HK-2 (cell line): ENCODE measurements at regions not wholly inside any gene's neighbourhood (a gene's known extent, or its start where the extent isn't known, plus 50 kb on each side); places are given as distances from the start of the nearest gene placed in this dataset.
"Not testable (repeated sequence)": the region's sequence is repeated elsewhere in the genome, so short reads cannot be mapped to it uniquely, and the experiment has no call there.

Experiments
- DNase-seq: peaks from one replicate; pipeline ENCODE4 v3.0.0-alpha.2; 2018; ENCODE audit not compliant: unreplicated experiment

DNA sequence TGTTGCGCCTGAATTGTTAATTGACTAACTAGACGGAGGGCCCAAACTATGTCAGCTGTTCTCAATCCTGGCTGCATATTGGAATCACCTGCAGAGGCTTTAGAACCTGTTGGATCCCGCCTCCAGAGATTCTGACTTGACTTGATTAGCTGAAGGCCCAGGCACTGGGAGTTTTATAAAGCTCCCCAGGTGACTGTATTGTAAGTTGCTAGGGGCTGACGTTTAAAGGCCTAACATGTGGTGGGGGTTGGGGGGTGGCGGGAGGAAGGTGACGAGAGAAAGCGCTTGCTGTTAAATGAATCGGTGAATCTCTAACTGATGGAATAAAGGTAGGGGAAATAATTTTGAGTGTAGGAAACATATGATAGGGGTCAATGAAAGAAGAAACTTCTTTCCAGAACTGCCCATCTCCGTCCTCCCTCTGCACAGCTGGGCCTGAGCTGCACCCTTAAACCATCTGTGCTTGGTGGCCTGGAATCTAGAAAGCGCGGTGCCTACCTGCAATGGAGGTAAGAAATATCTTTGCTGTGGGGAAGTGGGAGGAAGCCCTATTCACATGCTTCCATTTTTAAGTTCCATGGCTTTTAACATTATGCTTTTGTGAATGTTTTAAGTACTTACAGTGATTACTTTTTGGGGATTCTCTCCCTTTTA is 225.0 kb upstream of the FAM3C start:
- no peak for DNase-seq

DNA sequence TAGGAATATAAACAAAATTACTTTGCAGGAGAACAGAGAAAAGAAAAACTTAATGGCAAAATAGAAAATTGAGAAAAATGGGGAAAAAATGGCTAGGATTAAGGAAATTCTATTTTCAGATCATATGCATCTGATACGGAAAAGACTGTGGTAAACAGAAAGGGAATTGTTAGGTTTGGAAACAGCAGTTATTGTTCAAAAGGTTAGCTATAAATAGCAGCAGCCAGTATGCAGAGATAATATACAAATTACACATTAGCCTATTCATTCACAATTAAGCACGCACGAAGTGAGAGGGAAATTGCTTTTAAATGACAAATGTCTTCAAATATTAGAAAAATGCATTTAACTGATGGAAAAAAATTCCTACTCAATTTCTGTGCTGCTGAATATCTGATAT is 224.1 kb upstream of the FAM3C start:
- DNase-seq, result no peak

DNA sequence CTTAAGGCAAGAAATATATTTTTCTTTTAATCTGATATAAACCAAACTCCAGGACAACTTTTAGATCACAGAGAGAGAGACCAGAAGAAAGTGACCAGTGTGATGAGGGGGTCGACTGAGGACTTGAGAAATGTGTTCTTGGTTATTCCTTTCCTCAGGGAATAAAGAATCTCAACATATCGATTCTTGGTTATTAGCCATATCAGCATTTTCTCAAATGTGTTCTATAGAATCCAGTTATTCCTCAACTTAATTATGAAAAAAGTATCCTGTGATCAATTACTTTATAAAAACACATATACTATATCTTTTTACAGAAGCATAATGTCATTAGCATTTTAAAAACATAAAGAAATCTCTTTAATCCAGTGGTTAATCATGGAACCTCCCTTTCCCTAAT is 222.1 kb upstream of the FAM3C start:
- no peak for DNase-seq

DNA sequence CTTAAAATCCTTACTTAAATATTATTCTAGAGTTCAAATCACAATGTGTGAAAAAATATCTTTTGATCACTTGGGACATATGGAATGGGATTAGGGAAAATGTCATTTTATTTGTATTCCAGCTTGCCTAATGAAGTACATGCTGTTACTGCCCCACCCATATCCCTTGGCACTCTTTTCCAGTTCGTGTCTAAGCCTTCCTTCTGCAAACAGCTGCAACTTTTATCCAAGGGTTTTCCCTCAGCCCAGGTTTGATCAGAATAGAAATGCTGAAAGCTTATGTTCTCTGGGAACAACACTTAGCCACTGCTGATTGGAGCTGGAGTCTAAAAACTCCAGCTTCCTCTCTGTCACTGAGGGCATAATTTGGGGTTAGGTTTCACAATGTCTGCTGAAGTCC is 214.1 kb upstream of the FAM3C start:
- DNase-seq, result no peak

DNA sequence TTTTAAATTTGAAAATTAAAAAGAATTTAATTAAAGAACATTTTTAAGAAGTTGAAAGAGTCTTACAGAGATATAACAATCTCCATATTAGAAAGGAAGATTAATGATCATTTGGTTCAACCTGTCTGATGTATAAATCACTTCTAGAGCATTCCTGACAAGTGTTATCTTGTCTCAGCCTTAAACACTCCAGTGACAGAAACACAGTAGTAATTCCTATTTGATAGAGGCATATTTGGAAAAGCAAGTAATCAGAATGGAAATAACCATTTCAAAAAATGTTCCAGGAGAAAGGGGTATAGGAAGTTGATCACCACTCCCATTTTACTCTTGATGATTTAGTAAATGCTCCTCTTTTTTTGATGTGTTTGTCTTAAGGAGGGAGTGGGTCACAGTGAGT is 213.1 kb upstream of the FAM3C start:
- no peak for DNase-seq

DNA sequence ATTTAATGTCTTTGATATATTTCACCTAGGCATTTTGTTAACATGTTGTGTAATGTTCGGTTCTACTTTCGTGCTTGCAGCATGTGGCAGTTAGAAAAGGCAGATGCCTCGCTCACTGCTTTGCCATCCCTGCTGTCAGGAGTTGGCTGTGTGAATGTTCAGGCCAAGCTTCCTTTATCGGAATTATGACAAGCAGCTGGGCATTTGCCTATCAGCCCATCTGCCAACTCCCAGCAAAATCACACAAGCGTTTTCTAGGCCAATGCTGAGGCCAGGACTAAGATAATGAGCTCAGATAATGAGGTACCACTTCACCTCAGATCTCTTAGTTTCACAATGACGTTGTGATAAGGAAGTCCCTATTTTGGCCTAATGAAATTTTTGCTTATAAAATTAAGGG is 212.7 kb upstream of the FAM3C start:
- DNase-seq, result no peak

DNA sequence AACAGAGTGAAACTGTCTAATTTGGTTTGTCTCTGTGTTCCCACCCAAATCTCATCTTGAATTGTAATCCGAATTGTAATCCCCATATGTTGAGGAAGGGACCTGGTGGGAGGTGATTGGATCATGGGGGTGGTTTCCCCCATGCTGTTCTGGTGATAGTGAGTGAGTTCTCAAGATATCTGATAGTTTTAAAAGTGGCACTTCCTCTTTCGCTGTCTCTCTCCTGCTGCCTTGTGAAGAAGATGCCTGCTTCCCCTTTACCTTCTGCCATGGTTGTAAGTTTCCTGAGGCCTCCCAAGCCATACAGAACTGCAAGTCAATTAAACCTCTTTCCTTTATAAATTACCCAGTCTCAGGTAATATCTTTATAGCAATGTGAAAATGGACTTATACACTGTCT is 212.1 kb upstream of the FAM3C start:
- DNase-seq, result not testable (repeated sequence)

DNA sequence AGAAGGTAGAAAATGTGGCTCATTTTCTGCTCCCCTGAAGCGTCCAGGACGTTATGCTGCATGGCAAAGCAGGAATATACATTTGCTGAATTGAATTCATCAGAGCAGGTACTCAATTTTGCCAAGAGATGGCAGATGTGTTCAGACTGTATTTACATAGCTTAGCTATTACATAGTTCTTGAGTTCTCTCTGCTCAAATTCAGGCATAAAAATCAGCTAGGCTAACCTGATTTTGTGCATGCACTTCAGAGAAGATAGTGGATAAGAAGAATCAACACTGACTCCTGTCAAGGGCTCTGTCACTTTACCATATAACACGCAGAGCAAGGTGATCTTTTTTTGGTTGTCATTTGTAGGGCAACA is 209.2 kb upstream of the FAM3C start:
- DNase-seq, result no peak

DNA sequence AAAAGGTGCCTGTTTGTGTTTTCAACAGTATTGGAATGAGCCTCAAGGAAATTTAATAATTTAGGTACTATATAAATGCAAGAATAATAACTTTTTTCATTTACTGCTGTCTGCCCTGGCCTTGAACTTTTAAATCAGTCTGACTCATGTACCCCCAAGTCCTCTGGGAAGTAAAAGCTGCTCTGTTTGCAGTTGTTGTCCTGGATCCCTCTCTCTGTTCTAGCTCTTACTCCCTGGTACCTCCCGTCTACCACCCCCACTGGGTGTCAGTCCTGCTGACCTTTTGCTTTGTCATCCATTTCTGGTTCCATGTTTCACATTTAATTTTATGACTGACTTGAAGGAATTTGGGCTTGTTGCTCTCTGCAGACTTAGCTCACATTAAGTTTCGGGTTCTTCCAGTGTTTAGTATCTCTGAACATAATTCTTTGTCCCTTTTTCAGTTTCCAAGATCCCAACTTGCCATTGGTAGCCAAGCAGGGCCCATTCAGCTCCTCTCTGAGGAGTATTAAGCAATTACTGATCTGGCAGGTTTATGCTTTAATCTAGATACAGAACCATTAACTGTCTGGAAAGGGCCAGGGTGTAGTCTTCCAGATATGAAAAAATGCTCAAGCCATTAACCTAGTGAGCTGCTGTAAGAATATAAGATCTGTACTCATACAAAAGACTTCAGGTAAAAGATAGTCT is 208.7 kb upstream of the FAM3C start:
- DNase-seq, result no peak

DNA sequence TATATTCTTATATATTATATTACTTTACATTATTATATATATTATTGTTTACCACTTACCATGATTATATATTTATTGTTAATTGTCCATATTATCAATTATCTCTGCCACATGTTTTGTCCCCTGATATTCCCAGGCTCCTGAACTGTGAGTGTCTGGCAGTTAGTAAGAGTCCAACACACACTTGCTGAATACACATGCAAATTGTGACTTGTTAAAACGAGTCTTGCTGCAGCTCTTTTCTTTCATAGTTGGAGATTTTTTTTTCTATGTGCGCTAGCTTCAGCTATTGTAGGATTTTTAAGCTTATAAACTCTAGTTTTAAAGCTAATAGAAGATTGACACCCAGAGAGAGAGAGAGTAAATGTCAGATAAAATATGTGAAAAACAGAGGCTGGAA is 207.8 kb upstream of the FAM3C start:
- DNase-seq, result no peak

DNA sequence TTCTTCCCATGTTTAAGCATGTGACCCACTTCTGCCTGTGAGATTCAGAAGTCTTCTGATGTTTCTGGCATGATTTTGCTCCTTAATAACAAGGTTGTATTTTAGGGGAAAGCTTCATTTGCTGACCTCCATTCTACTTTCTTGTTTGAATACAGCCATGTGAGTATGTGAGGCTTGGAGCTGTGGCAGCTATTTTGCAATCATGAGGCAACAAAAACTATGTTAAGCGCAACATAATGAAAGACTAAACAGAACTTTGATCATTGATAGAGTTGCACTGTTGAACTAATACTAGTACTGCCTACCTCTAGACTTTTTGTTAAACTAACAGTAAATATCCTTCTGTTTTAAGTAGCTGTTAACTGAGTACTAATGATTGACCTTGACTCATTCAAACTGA is 203.8 kb upstream of the FAM3C start:
- DNase-seq, result no peak

DNA sequence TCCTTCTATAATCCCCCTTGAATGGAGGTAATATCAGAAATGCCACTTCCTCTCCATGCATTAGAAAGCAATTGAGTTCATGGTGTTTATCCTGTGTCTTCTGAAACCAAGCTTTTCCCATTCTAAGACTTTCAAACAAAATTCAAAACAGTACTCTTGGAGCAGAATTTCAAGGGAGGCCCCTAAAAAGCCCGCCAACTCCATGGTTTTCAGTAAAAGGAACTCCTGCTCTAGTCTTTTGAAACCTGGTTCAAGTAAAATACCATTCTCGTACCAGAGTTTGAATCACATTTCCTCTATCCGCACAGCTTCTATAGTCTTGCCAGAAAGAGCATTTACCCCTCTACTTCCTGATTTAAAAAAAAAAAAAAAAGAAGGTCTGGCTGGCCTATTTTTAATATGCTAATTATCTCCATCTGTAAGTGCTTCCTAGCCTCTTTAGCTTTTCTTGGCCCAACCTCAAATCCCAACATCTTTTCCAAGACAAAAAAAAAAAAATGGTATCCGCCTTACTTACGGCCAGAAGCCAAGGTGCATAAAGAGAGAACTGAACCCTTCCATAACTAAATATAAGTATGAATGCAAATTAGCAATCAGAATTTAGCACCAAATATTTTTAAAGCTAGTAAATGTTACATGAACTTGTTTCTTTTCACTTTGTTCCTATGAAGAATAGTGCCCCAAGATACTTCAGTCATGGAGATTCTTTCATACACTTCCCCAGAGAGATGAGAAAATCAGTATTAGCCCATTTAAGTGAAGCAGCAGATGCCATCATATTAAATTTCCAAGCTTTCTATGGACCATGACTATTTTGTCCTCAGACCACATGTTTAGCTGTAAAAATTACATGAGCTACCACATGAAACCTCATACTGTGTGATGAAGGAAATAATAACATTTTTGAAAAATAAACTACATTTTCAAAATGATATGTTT is 199.9 kb upstream of the FAM3C start:
- DNase-seq, result no peak

DNA sequence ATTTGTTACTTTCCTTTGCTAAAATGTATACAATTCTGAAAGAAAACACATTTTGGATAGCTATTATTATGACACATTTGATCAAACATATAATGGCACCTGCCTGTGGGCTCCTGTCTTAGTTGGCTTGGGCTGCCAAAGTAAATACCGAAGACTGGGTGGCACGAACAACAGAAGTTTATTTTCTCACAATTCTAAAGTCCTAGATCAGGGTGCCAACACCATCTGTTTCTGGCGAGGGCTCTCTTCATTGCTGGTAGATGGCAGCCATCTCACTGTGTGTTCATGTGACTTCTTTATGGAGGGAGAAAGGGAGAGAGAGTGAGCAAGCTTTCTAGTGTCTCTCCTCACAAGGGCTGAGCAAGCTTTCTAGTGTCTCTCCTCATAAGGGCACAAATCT is 195.8 kb upstream of the FAM3C start:
- DNase-seq, result no peak

DNA sequence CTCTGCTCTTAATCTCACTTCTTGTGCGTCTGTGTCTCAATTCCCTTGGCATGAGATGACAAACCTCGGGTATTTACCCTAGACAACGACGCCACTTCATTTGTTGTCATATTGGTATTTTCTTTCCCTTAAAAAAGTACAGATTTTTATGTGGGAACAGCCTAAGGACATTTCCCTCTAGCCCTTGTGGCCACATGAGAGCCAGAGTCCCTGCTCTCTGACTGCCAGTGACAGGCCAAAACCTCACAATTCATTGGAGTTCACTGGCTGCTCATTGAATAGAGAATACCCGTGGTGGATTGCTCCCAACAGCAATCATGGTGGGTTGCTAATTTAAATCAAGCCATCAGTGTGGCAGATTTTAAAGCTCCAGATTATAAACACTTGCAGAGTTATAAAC is 191.3 kb upstream of the FAM3C start:
- DNase-seq, result no peak

DNA sequence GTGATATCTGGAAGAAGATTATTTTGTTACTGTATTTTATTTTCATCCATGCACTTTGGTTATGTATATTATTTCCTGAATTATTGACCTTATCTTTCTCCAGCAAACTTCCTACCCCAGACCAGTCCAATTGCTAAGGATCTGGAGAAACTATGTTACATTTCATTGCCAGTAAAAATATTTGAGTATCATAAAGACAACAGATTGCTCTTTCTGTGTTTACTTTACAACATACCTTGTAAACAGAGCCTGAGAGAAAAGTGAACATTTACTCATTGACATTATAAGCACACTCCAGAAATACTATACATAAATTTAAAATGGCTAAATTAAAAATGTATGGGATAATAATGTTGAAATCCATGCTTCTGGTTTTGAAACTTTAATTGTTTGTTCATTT is 186.2 kb upstream of the FAM3C start:
- no peak for DNase-seq

DNA sequence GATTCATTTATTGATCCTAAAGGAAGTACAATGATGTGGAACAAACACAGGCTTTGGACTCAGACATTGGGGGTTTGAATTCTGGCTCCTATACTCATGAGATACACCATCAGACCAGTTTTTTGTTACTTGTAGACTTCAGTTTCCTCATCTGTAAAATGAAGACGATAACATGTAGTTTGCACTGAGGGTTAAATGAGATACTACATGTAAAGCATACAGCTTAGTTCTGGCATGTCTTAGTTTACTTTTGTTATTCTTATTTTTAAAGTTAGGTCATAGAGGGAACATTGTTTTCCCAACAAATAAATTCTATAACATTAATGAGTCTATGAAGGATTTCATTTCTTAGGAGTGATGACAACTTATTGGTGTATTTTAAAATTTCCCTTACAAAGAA is 183.5 kb upstream of the FAM3C start:
- no peak for DNase-seq

DNA sequence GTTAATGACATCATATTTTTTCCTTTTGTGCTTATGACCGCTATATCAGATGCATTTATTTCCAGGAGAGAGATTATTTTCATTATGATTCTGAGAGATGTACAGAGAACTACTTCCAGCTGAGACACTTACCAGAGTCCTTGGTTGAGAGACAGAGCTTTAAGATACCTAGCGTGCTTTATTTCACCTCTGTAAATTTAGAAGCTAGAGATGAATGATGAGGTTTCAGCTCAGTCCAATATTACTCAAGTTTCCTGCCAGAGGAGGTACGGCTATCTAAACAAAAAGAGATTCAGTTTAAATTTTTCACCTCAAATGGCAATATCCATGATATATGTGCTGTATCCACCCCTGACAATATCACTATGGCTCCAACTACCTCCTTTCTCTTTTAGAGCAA is 182.6 kb upstream of the FAM3C start:
- DNase-seq, result no peak

DNA sequence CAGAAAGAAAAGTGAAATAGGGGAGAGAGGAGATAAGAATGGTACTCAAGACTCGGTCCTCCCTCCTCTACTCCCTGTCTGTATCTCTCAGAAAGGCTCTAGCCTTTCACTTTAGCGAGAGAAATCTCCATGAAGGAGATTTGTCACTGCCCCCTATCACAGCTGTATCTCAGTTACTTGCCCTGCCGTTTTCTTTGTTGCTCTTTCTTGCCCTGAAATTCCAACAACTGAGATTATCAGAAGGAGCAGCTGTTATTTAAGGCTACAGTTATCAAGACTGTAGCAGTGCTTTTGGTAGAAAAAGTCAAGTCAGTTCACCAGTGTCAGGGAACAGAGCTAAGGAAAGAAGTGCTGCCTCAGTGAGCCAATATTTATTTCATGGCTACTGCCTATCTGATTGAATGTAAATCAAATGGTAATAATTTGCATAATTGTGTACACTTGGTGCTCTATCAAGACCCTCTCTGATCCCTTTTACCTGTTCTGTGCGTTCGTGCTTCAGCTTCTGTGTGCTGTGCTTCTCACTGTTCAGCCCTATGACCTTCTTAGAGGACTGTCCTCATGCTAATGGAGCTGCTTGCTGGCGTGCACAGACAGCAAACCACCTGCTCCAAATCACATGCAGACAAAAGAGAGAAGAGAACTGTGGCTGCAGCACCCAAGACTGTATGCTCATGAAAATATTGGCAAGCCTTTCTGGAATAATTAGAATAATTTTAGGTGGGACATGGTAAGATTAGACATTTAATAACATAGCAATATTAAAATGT is 180.2 kb upstream of the FAM3C start:
- no peak for DNase-seq

DNA sequence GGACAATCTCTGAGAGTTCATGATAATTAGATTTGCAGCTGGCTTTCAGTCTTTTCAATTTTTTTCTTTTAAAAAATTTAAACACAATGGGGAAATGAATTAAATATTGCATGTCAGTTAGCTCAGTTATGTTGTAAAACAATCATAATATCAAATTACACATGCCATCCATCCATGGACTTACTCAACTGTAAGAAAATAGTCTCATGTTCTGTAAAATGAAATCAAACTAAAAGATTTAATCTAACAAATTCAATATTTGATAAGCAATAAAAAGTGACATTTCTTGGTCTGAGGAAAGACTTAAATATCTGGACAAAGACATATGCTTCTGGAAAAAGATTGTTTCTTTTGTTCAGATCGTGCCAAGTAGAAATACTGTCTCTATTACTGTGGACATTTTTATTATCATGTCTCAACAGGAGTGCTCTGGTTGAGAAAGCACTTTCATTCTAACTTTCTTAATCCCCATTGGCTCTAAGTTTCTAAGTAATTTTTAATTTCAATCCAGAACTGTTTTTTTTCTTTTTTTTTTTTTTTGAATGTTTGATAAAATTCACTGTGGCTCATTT is 179.2 kb upstream of the FAM3C start:
- no peak for DNase-seq

DNA sequence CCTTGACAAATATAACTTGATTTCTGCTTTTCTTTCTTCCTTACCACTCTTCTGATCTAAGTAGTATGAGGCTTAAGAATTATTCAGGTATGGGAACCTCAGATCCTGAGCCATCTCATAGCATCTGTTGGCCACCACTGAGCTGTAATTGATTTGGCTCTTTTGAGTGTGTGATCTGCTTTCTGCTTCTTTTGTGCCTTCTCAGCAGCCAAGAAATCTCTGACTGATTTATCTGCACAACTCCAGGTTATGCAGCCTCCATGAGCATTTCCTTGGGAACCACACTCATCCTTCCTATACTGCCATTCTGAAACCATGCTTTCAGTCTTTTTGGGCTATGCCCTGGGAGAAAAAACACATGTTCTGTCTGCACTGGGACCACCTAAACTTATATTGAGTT is 178.0 kb upstream of the FAM3C start:
- no peak for DNase-seq

DNA sequence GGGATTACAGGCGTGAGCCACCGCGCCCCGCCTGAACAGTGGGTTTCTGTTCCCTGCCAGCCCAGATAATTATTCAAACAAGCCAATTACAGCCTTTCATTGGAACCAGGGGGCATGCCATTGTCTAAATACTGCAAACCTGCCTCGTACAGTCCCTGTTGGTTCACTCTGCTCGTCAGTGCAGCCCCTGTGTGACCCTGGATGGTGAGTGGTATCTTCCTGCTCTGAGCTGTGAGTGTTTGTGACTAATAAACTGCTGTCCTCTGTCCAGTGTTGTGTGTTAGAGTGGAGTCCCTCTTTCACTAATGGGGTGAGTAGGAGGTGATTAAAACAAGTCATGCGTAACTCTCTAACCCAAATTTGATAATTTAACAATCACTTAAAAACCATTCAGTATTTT is 176.5 kb upstream of the FAM3C start:
- no peak for DNase-seq

DNA sequence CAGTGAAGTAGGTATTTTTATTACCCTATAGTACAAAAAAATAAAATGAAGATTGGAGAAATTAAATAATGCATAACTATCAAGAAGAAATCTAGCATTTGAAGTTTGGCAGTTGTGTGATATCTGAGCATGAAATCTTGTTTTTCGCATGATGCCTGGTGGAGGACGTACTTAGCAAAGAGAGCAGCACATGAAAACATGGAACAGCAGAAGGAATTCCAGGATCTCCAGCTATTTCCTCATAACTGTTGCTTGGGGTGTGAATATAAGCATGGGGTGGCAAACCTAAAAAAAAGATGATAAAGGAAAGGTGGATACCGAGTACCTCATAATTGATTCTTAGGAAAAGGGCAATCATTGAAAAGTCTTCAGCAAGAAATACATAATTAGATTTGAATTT is 174.3 kb upstream of the FAM3C start:
- no peak for DNase-seq
